ENCODE measurements at regions not wholly inside any gene's neighbourhood (a gene's known extent, or its start where the extent isn't known, plus 50 kb on each side); places are given as distances from the start of the nearest gene placed in this dataset.

DNA sequence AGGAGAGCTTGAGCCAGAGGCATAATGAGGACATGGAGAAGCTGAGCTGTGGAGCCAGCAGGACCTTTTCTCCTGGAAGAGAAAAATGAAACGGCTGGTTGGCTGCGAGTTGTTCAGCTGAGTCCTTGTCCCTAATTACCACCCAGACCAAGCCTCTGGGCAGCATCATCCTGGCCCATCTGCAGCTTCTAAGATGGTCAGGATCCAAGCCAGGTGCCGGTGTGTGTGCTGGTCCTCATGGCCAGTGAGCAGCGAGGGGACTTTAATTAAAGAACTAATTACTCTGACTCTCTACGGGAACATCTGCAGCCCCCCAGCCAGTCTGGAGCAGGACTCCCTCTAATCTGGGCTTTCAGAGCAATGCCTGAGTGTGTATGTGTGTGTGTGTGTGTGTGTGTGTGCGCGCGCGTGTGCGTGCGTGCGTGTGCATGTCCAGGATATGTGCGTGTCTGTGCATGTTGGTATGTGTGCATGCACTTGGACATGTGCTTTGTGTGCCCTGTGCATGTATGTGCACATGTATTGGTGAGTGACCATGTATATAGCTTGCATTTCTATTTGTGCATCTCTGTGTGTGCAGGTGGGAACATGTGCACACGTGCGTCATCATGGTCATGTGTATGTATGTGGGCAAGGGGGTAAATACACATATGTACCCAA, 173.9 kb downstream of the DHX35 start:
- no peak for DNase-seq (ENCODE audit: low read depth)

DNA sequence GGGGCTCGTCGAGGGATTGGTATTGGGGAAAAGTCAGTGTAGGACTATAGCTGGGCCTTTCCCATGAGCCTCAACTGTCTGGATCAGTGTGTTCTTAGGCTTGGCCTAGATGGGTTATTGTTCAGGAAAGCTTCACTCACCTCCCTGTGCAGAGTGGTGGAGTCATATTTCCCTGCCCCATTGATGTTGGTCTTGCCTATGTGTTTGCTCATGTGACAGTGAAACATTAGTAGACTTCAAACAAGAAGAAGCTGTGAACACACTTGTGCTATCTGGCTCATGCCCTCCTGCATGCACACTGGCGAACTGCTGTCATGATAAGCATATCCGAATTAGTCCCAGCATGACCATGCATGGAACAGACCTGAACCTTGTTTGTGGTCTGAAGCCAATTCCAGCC, 171.1 kb downstream of the DHX35 start:
- DNase-seq (ENCODE audit: low read depth), result no peak

DNA sequence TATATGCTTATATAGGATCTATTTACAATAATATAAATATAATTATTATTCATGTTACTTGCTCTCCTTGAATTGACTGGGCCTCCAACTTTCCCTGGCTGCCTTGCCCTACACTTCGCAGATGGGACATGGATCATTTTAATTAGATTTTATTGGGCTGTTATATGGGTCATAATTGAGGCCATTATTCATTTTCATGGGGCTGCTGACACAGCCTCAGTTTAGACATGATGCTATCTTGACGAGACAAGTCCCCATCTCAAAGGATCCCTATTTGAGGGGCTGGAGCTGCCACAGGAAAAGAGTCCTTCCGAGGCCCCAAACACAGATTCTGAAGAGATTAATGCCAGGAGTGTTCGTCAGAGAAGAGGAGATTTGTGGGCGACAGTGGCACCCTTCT, 170.4 kb downstream of the DHX35 start:
- no peak for DNase-seq (ENCODE audit: low read depth)

DNA sequence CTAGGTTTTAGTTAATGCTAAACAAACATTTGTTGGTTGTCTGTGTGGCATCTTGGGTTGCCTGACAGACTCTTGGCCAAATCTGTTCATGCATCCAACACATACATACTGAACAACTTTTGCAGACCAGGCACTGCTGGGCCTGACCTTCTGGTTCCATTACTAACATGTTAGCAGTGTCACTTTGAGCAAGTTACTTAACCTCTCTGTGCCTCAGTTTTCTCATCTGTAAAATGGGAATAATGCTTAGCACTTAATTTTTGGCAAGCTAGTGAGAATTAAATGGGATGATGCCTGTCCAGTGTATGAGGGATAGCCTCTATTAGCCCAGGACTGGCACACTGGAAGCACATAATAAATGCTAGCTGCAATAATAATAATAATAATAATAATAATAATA, 169.9 kb downstream of the DHX35 start:
- DNase-seq (ENCODE audit: low read depth), result no peak

- no peak for DNase-seq (ENCODE audit: low read depth)
Observed at GRCh38 chr20:39130627-39131026, 168.5 kb downstream of the DHX35 start.

GRCh38 chr20:39129523-39129922, 167.4 kb downstream of the DHX35 start:
- no peak for DNase-seq (ENCODE audit: low read depth)

DNA sequence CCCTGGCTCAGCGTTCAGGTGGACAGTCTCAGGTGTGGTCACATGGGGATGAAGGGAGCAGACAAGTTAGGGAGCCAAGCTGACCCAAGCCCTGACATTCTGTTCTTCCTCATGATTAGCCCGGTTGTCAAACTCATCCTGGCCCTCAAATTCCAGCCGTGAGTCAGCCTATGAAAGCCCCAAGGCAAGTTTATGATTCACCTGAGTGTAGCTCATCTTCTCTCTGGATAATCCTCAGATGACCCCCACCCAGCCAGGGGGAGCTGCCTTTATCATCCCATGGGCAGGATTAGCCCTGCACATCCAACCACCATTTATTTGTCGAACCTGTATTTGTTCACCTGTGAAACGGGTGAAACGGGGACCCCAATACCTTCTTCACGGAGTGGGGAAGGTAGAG, 161.9 kb downstream of the DHX35 start:
- no peak for DNase-seq (ENCODE audit: low read depth)

- DNase-seq (ENCODE audit: low read depth), result no peak
Observed at GRCh38 chr20:39123185-39123557, 161.0 kb downstream of the DHX35 start.

- peak; percentile 3 for DNase-seq (ENCODE audit: low read depth)
Observed at GRCh38 chr20:39117491-39117890, 155.3 kb downstream of the DHX35 start.

- DNase-seq (ENCODE audit: low read depth), result no peak
Observed at GRCh38 chr20:39116020-39116419, 153.9 kb downstream of the DHX35 start.

GRCh38 chr20:39112178-39112743, 150.1 kb downstream of the DHX35 start:
- peak; percentile 3 for DNase-seq (ENCODE audit: low read depth)

GRCh38 chr20:39111359-39112177, 149.4 kb downstream of the DHX35 start:
- no peak for DNase-seq (ENCODE audit: low read depth)

DNA sequence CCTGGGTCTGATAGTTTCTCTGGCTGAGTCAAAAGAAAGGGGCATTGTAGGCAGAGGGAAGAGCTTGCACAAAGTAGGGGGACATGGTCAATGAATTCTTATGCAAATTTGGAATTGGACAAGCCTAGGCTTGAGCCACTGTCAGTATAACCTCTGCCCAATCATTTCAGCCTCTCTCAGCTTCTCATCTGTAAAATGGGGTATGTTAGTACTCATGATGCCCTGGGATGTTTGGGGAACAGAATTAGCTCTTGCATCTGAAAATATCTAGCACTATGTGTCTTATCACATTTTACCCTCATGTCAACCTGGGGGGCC, 148.6 kb downstream of the DHX35 start:
- DNase-seq (ENCODE audit: low read depth), result no peak

GRCh38 chr20:39109933-39110818, 148.0 kb downstream of the DHX35 start:
- no peak for DNase-seq (ENCODE audit: low read depth)

- peak; percentile 6 for DNase-seq (ENCODE audit: low read depth)
Observed at GRCh38 chr20:39108746-39109145, 146.6 kb downstream of the DHX35 start.

DNA sequence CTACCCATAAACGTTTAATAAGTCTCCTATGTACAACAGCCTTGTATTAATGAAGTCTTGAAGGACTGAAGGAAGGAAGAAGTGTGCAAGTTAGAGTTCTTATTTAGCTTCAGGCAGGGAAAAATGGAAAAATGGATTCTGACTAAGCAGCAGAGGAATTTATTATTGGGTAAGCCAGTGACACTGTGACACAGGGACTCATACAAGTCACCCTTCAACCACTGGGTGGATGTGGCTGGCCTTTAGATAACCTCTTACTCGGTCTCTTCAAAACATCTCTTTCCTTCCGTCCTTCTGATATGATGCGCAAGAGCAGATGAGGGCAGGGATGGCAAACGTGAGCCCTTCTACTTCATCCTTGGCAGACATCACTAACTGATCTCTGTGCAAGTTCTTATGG, 145.6 kb downstream of the DHX35 start:
- DNase-seq (ENCODE audit: low read depth), result peak; percentile 3

GRCh38 chr20:39106791-39107190, 144.6 kb downstream of the DHX35 start:
- DNase-seq (ENCODE audit: low read depth), result no peak

DNA sequence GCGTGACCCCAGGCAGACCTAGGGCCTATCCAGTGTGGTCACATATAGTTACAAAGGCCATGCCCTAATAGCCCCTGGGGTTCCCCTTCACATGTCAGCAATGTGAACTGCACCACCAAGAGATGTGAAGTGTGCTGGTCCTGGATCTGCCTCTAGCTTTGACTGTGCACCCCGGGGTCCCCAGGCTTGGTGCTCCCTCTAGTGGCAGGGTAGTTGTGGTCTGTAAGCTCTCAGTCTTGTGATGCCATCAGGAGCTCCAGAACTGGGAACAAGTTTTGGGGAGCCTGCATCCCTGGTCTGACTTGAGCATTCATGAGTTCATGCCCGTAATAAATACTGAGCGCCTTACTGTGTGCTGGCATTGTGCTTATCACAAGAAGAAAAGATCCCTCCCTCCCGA, 143.4 kb downstream of the DHX35 start:
- no peak for DNase-seq (ENCODE audit: low read depth)

DNA sequence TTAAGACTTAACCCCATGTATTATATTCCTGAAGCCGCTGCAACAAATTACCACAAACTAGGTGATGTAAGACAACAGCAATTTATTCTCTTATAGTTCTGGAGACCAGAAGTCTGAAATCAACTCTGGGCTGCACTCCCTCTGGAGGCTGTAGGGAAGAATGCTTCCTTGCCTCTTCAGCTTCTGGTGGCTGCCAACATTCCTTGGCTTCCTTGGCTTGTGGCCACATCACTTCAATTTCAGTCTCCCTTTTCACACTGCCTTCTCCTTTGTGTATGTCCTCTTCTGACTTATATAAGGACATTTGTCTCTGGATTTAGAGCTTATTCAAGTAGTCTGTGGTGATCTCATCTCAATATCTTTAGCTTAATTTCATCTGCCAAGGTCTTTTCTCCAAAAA, 141.6 kb downstream of the DHX35 start:
- DNase-seq (ENCODE audit: low read depth), result no peak

- no peak for DNase-seq (ENCODE audit: low read depth)
Observed at GRCh38 chr20:39103305-39103704, 141.2 kb downstream of the DHX35 start.

- no peak for DNase-seq (ENCODE audit: low read depth)
Observed at GRCh38 chr20:39101895-39102294, 139.8 kb downstream of the DHX35 start.

DNA sequence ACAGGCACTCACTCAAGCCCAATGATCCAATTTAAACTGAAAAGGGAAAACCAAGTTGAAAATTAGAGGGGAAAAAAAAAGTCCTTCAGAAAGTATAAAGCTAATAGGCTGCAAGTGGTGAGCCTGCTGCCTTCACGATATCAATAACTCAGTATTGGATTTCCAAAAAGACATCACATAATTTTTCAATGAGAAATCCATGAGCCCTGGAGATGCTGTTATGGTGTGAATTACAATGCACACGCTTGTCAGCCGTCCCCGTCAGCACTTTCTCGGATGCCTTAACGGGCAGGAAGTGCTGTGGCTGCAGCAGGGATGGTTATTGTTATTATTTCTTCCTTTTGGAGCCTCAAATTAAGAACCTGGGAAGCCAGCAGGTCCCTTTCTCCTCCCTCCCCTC, 138.5 kb downstream of the DHX35 start:
- no peak for DNase-seq (ENCODE audit: low read depth)

- DNase-seq (ENCODE audit: low read depth), result no peak
Observed at GRCh38 chr20:39097889-39098288, 135.7 kb downstream of the DHX35 start.

Measured in GM04504 (cell line).